DND-41 (cell line): ENCODE measurements at regions not wholly inside any gene's neighbourhood (a gene's known extent, or its start where the extent isn't known, plus 50 kb on each side); places are given as distances from the start of the nearest gene placed in this dataset.
"Not testable (repeated sequence)": the region's sequence is repeated elsewhere in the genome, so short reads cannot be mapped to it uniquely, and the experiment has no call there.

ENCODE experiments used
- ATAC-seq: fragments of 200-7000 bp; cut with Tn5 transposase; 3 replicates; pipeline ENCODE4 v1.9.1; 2021; ENCODE audit warnings: low read depth; ENCODE audit not compliant: insufficient read depth
- DNase-seq: peaks from one replicate; pipeline ENCODE4 v3.0.0-alpha.2; 2020
- H2AFZ ChIP-seq: 2 replicates; pipeline ENCODE4 v1.6.0; 2012; ENCODE audit warnings: low read depth, low read length
- H3K27ac ChIP-seq: 2 replicates; pipeline ENCODE4 v1.5.1; 2012; ENCODE audit warnings: low read length, inconsistent platforms
- H3K27me3 ChIP-seq: fragments of 200-600 bp; sonication (generic); 2 replicates; pipeline ENCODE4 v1.6.0; 2012; ENCODE audit warnings: low read length, mild to moderate bottlenecking, inconsistent platforms; ENCODE audit not compliant: insufficient read depth, poor library complexity
- H3K36me3 ChIP-seq: 2 replicates; pipeline ENCODE4 v1.5.1; 2012; ENCODE audit warnings: low read length, inconsistent platforms; ENCODE audit not compliant: insufficient read depth
- H3K4me1 ChIP-seq: 2 replicates; pipeline ENCODE4 v1.5.1; 2012; ENCODE audit warnings: mild to moderate bottlenecking, low read length; ENCODE audit not compliant: insufficient read depth
- H3K4me2 ChIP-seq: 2 replicates; pipeline ENCODE4 v1.6.0; 2012; ENCODE audit warnings: mild to moderate bottlenecking, moderate library complexity, low read length, inconsistent platforms; ENCODE audit not compliant: insufficient read depth
- H3K4me3 ChIP-seq, 2 experiments: fragments of 200-600 bp in 1 of 2; shearing (Covaris generic) in 1 of 2; 2 replicates each; pipeline ENCODE4 v1.5.1; 2012 to 2016; ENCODE audit warnings: inconsistent platforms in 2 of 2, low read length in 2 of 2, mild to moderate bottlenecking in 2 of 2, low read depth in 1 of 2, moderate library complexity in 1 of 2
- H3K79me2 ChIP-seq: 2 replicates; pipeline ENCODE4 v1.6.0; 2012; ENCODE audit warnings: low read length, inconsistent platforms; ENCODE audit not compliant: insufficient read depth
- H3K9ac ChIP-seq: 2 replicates; pipeline ENCODE4 v1.6.0; 2012; ENCODE audit warnings: low read depth, mild to moderate bottlenecking, inconsistent platforms, low read length, moderate library complexity
- H3K9me3 ChIP-seq: 2 replicates; pipeline ENCODE4 v1.5.1; 2012; ENCODE audit warnings: low read length, moderate library complexity, mild to moderate bottlenecking, inconsistent platforms; ENCODE audit not compliant: insufficient read depth, severe bottlenecking
- H4K20me1 ChIP-seq: 2 replicates; pipeline ENCODE4 v1.6.0; 2012; ENCODE audit warnings: low read length; ENCODE audit not compliant: insufficient read depth
- CTCF ChIP-seq: IDR thresholded peaks from 2 replicates; pipeline ENCODE4 v1.5.1; 2012; ENCODE audit warnings: borderline replicate concordance, low read length, moderate library complexity, mild to moderate bottlenecking; ENCODE audit not compliant: poor library complexity, severe bottlenecking; ENCODE audit errors: extremely low read depth
- EZH2 ChIP-seq: IDR thresholded peaks from 3 replicates; pipeline ENCODE4 v1.6.1; 2012; ENCODE audit warnings: borderline replicate concordance, low read depth, mild to moderate bottlenecking, moderate library complexity, low read length, inconsistent platforms; ENCODE audit not compliant: severe bottlenecking

GRCh38 chr5:172533399-172534228, 79.3 kb upstream of the SH3PXD2B start:
- Histone ChIP-seq H3K27me3 (peaks cover 20% of the 10 kb centered on the region), H3K4me2 (no peak overlapping the region), H3K36me3 (no peaks in the 10 kb centered on the region), H3K9me3 (no peaks in the 10 kb centered on the region), H3K27ac (no peak overlapping the region), H4K20me1 (no peaks in the 10 kb centered on the region), H3K79me2 (no peaks in the 10 kb centered on the region), H3K9ac (no peak overlapping the region), H3K4me1 (no peaks in the 10 kb centered on the region), H2AFZ (peak overlapping the region; percentile 32; the same call in 1 of the 2 replicates), H3K4me3 (no peak overlapping the region)
- TF ChIP-seq CTCF: no peak
- TF ChIP-seq EZH2: no peak
- peak; percentile 53; the same call in 1 of the 3 replicates for ATAC-seq
- DNase-seq: no peak

- Histone ChIP-seq H3K27ac (no peak overlapping the region), H3K4me3 (no peak overlapping the region), H3K4me2 (no peak overlapping the region), H3K9ac (no peak overlapping the region), H3K79me2 (no peaks in the 10 kb centered on the region), H3K36me3 (no peaks in the 10 kb centered on the region), H3K9me3 (no peaks in the 10 kb centered on the region), H3K27me3 (peaks cover 20% of the 10 kb centered on the region), H2AFZ (no peak overlapping the region), H4K20me1 (no peaks in the 10 kb centered on the region), H3K4me1 (no peaks in the 10 kb centered on the region)
- DNase-seq (no peak), ATAC-seq (no peak)
- TF ChIP-seq EZH2 (no peak), CTCF (no peak)
These were observed 78.7 kb upstream of the SH3PXD2B start for GRCh38 chr5:172533058-172533398.

GRCh38 chr5:172532439-172532838, 78.1 kb upstream of the SH3PXD2B start:
- not testable (repeated sequence) for H3K36me3 ChIP-seq, DNase-seq, H3K9ac ChIP-seq, ATAC-seq, H3K4me1 ChIP-seq, H3K79me2 ChIP-seq, H3K9me3 ChIP-seq, H3K4me2 ChIP-seq, H2AFZ ChIP-seq, H3K4me3 ChIP-seq, H4K20me1 ChIP-seq, H3K27ac ChIP-seq
- peaks cover 20% of the 10 kb centered on the region for H3K27me3 ChIP-seq

- peaks cover 20% of the 10 kb centered on the region for H3K27me3 ChIP-seq
- ATAC-seq: no peak; the same call in 2 of the 3 replicates
These were observed 77.3 kb upstream of the SH3PXD2B start for GRCh38 chr5:172531704-172532026.

More at GRCh38 chr5:172531704-172532026, 77.3 kb upstream of the SH3PXD2B start:
- Histone ChIP-seq H3K27ac (no peak overlapping the region), H3K9me3 (no peaks in the 10 kb centered on the region), H3K4me3 (no peak overlapping the region), H3K79me2 (no peaks in the 10 kb centered on the region), H4K20me1 (no peaks in the 10 kb centered on the region), H3K36me3 (no peaks in the 10 kb centered on the region), H3K4me2 (no peak overlapping the region), H3K9ac (no peak overlapping the region), H3K4me1 (no peaks in the 10 kb centered on the region), H2AFZ (no peak overlapping the region)
- DNase-seq: no peak
- TF ChIP-seq EZH2 (no peak), CTCF (no peak)
